CD4-positive, alpha-beta T cell (primary cell): ENCODE measurements at regions not wholly inside any gene's neighbourhood (a gene's known extent, or its start where the extent isn't known, plus 50 kb on each side); places are given as distances from the start of the nearest gene placed in this dataset.

Experiments
- ATAC-seq: fragments of 200-7000 bp; cut with Tn5 transposase; one replicate; pipeline ENCODE4 v1.10.0; 2022; ENCODE audit warnings: mild to moderate bottlenecking; ENCODE audit not compliant: poor library complexity
- CTCF ChIA-PET: fragments of 350-600 bp; sonication (Branson Sonifier 250); formaldehyde crosslinking; loops from one replicate; lab custom pipeline; 2021; ENCODE audit warnings: antibody characterized with exemption, inconsistent platforms; lab: Charles Lee
- POLR2A ChIA-PET: fragments of 350-600 bp; sonication (Branson Sonifier 250); formaldehyde crosslinking; loops from one replicate; lab custom pipeline; 2021; ENCODE audit warnings: antibody characterized with exemption, inconsistent platforms; lab: Charles Lee
- DNase-seq, 14 experiments: peaks; one replicate each; pipeline ENCODE4 v3.0.0-alpha.2; 2013 to 2020; ENCODE audit warnings: mixed read lengths in 2 of 14
- H3K27ac ChIP-seq, 2 donors: one replicate each; pipeline versions ENCODE4 v1.5.1 to v1.7.0; 2013; ENCODE audit warnings: low read length in 2 of 2, low read depth in 1 of 2, mild to moderate bottlenecking in 1 of 2
- H3K27me3 ChIP-seq, 2 experiments: 1 replicate in 1 of 2; 2 replicates in 1 of 2; pipeline versions ENCODE4 v1.6.1 to v1.7.0; 2013; ENCODE audit warnings: low read length in 2 of 2, control low read depth in 1 of 2, mild to moderate bottlenecking in 1 of 2, moderate library complexity in 1 of 2; ENCODE audit not compliant: insufficient read depth in 2 of 2, control insufficient read depth in 1 of 2
- H3K36me3 ChIP-seq: one replicate; pipeline ENCODE4 v1.6.1; 2013; ENCODE audit warnings: low read length, control low read depth; ENCODE audit not compliant: insufficient read depth
- H3K4me1 ChIP-seq: one replicate; pipeline ENCODE4 v1.6.1; 2013; ENCODE audit warnings: low read length, control low read depth; ENCODE audit not compliant: insufficient read depth
- H3K4me3 ChIP-seq: one replicate; pipeline ENCODE4 v1.5.1; 2013; ENCODE audit warnings: mild to moderate bottlenecking, low read length, moderate library complexity
- H3K9me3 ChIP-seq, 2 experiments: 1 replicate in 1 of 2; 2 replicates in 1 of 2; pipeline versions ENCODE4 v1.6.1 to v1.7.0; 2013; ENCODE audit warnings: low read length in 2 of 2, mild to moderate bottlenecking in 2 of 2, control low read depth in 1 of 2, moderate library complexity in 1 of 2; ENCODE audit not compliant: control insufficient read depth in 1 of 2, insufficient read depth in 1 of 2
- H3K27ac Mint-ChIP-seq: one replicate; pipeline ENCODE4 v1.8.0; 2020; ENCODE audit warnings: mixed read lengths
- H3K27me3 Mint-ChIP-seq: one replicate; pipeline ENCODE4 v1.8.0; 2021; ENCODE audit warnings: mixed read lengths
- H3K36me3 Mint-ChIP-seq: one replicate; pipeline ENCODE4 v1.8.0; 2021; ENCODE audit warnings: low read depth, mixed read lengths
- H3K4me1 Mint-ChIP-seq: one replicate; pipeline ENCODE4 v1.8.0; 2021; ENCODE audit warnings: low read depth, mixed read lengths
- H3K4me3 Mint-ChIP-seq: one replicate; pipeline ENCODE4 v1.8.0; 2020; ENCODE audit warnings: mild to moderate bottlenecking, mixed read lengths
- H3K9me3 Mint-ChIP-seq: one replicate; pipeline ENCODE4 v1.8.0; 2020; ENCODE audit warnings: mixed read lengths
- intact Hi-C, 2 experiments: fragments of 100-400 bp; cut with DNase I in 1 of 2; cut with micrococcal nuclease in 1 of 2; formaldehyde crosslinking; loops; one replicate each; pipeline versions ENCODE4 v1.15.1 to v1.9.0; 2023 to 2025; cut with DNase I, micrococcal nuclease
- TF ChIP-seq, protein P1 (sequence below): fragments of 200-600 bp; IDR thresholded peaks from one replicate; pipeline ENCODE4 v1.8.0; 2022; ENCODE audit warnings: antibody characterized with exemption, mild to moderate bottlenecking

DNA sequence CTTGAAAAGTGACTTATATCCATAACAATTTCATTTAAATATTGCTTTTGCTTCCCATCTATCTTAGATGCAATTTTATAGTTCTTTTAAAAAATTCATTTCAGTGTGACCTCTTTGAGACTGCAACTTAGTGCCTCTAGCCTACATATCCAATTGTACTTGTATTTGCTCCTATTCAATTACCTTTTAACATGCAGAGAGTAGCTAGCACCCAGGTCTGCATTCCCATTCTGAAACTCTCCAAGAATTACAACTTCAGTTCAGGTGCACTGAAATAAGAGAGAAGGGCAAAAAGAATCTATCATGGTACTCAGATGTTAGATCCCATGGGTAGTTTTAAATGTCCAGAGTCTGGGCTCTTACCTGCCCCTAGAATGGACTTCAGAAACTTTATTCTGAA is 765.4 kb upstream of the SLC35B3 start:
- Histone ChIP-seq H3K36me3 (no peaks in the 10 kb centered on the region), H3K27me3 (no peaks in the 10 kb centered on the region), H3K27ac (no peak overlapping the region), H3K4me3 (no peak overlapping the region), H3K9me3 (peaks cover 4 to 7% of the 10 kb centered on the region in 2 experiments), H3K4me1 (no peaks in the 10 kb centered on the region)
- Mint-ChIP-seq H3K27me3 (no peaks in the 10 kb centered on the region), H3K36me3 (no peaks in the 10 kb centered on the region), H3K9me3 (peaks cover 4% of the 10 kb centered on the region), H3K4me1 (no peaks in the 10 kb centered on the region), H3K4me3 (no peak overlapping the region), H3K27ac (no peak overlapping the region)
- ATAC-seq = no peak
- POLR2A ChIA-PET = no interaction called here
- TF ChIP-seq, protein P1, sequence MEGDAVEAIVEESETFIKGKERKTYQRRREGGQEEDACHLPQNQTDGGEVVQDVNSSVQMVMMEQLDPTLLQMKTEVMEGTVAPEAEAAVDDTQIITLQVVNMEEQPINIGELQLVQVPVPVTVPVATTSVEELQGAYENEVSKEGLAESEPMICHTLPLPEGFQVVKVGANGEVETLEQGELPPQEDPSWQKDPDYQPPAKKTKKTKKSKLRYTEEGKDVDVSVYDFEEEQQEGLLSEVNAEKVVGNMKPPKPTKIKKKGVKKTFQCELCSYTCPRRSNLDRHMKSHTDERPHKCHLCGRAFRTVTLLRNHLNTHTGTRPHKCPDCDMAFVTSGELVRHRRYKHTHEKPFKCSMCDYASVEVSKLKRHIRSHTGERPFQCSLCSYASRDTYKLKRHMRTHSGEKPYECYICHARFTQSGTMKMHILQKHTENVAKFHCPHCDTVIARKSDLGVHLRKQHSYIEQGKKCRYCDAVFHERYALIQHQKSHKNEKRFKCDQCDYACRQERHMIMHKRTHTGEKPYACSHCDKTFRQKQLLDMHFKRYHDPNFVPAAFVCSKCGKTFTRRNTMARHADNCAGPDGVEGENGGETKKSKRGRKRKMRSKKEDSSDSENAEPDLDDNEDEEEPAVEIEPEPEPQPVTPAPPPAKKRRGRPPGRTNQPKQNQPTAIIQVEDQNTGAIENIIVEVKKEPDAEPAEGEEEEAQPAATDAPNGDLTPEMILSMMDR = no peak
- CTCF ChIA-PET = no interaction called here
- intact Hi-C loops = no loop called here
- DNase-seq = no peak

DNA sequence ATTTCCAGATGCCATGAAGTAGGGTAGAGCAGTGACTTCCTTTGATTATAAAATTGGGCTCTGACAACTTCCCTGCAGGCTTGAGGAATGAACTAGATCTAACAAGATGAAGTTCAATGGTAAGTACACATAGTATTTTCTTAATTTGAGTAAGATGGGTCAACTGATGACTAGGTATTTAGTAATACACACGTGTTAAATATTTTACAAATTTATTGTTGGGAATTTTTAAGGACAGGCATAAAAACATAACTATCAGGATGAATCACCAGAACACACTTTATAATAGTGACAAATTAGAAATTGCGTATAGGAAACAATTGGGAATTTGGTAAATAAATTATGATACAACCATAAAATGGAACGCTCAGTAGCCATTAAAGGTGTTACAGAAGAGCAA is 762.4 kb upstream of the SLC35B3 start:
- Mint-ChIP-seq H3K9me3 (no peaks in the 10 kb centered on the region), H3K4me3 (no peak overlapping the region), H3K4me1 (no peaks in the 10 kb centered on the region), H3K27ac (no peak overlapping the region), H3K36me3 (no peaks in the 10 kb centered on the region), H3K27me3 (no peaks in the 10 kb centered on the region)
- Histone ChIP-seq H3K4me3 (no peak overlapping the region), H3K36me3 (no peaks in the 10 kb centered on the region), H3K9me3 (peaks cover 0 to 8% of the 10 kb centered on the region in 2 experiments), H3K27ac (no peak overlapping the region), H3K27me3 (no peaks in the 10 kb centered on the region), H3K4me1 (no peaks in the 10 kb centered on the region)
- ChIA-PET CTCF (no interaction called here), POLR2A (no interaction called here)
- TF ChIP-seq, protein P1 = no peak
- intact Hi-C loops = no loop called here
- DNase-seq = no peak
- ATAC-seq = no peak

GRCh38 chr6:9195322-9195721 is 760.0 kb upstream of the SLC35B3 start:
- POLR2A ChIA-PET = no interaction called here
- Mint-ChIP-seq H3K27ac (no peak overlapping the region), H3K4me3 (no peak overlapping the region), H3K27me3 (no peaks in the 10 kb centered on the region), H3K9me3 (no peaks in the 10 kb centered on the region), H3K4me1 (no peaks in the 10 kb centered on the region), H3K36me3 (no peaks in the 10 kb centered on the region)
- no peak for DNase-seq
- H3K4me1 ChIP-seq = no peaks in the 10 kb centered on the region
- no peak for ATAC-seq
- TF ChIP-seq, protein P1 = no peak
- intact Hi-C loops = no loop called here
- H3K9me3 ChIP-seq = peaks cover 0 to 8% of the 10 kb centered on the region in 2 experiments
- H3K27me3 ChIP-seq = no peaks in the 10 kb centered on the region
- CTCF ChIA-PET = no interaction called here
- H3K36me3 ChIP-seq = no peaks in the 10 kb centered on the region
- no peak overlapping the region for H3K4me3 ChIP-seq
- no peak overlapping the region for H3K27ac ChIP-seq
